ENCODE measurements at regions not wholly inside any gene's neighbourhood (a gene's known extent, or its start where the extent isn't known, plus 50 kb on each side); places are given as distances from the start of the nearest gene placed in this dataset.

DNA sequence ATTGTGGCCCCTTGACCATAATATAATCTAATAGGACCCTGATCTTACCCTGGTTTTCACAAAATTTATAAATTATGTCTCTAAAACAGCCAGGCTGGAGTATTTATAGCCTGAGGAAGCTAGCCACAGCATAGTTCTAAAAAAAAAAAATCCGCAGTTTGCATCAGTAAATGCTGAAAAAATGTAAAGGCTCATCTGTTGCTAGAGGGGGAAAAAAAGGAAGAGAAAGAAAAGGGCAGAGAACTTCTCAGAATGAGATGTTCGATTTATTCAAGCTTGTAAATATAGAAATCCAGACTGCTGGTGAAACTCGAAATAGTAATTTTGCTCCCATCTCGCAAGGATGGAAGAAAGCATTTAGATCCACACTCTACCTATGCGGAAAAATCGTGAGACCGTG, 467.5 kb downstream of the NTRK2 start:
- no peaks in the 10 kb centered on the region for H3K36me3 ChIP-seq
- H3K9me3 ChIP-seq = peaks cover 0 to 15% (median 6%) of the 10 kb centered on the region in 8 donors
- no peak overlapping the region for H3K27ac ChIP-seq
- DNase-seq = no peak
- WGBS, 5 donors = 81 to 87% (median 84%) methylated on average over 7 of the region's 7 CpGs
- TF ChIP-seq POLR2A (IDR thresholded peaks at IDR 0.05) (no peak), POLR2AphosphoS5 (IDR thresholded peaks at IDR 0.05) (no peak)
- TF ChIP-seq, protein P1, sequence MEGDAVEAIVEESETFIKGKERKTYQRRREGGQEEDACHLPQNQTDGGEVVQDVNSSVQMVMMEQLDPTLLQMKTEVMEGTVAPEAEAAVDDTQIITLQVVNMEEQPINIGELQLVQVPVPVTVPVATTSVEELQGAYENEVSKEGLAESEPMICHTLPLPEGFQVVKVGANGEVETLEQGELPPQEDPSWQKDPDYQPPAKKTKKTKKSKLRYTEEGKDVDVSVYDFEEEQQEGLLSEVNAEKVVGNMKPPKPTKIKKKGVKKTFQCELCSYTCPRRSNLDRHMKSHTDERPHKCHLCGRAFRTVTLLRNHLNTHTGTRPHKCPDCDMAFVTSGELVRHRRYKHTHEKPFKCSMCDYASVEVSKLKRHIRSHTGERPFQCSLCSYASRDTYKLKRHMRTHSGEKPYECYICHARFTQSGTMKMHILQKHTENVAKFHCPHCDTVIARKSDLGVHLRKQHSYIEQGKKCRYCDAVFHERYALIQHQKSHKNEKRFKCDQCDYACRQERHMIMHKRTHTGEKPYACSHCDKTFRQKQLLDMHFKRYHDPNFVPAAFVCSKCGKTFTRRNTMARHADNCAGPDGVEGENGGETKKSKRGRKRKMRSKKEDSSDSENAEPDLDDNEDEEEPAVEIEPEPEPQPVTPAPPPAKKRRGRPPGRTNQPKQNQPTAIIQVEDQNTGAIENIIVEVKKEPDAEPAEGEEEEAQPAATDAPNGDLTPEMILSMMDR (IDR thresholded peaks at IDR 0.05 in 8 of 11, conservative IDR thresholded peaks at IDR 0.05 in 3 of 11) = no peak
- no peaks in the 10 kb centered on the region for H3K4me1 ChIP-seq
- intact Hi-C loops (cut with DNase I; ENCODE audit: low total_unique reads) = no loop called here
- no peak overlapping the region for H3K4me3 ChIP-seq
- H3K27me3 ChIP-seq (replicated peaks in 1 of 7) = no peaks in the 10 kb centered on the region

- no peak overlapping the region for H3K4me3 ChIP-seq
- H3K27ac ChIP-seq = no peak overlapping the region
- DNase-seq = no peak
- no peaks in the 10 kb centered on the region for H3K27me3 ChIP-seq (replicated peaks in 1 of 7)
- H3K36me3 ChIP-seq = no peaks in the 10 kb centered on the region
- TF ChIP-seq, protein P1 (IDR thresholded peaks at IDR 0.05 in 8 of 11, conservative IDR thresholded peaks at IDR 0.05 in 3 of 11) = no peak
- TF ChIP-seq POLR2AphosphoS5 (IDR thresholded peaks at IDR 0.05) = no peak
- TF ChIP-seq POLR2A (IDR thresholded peaks at IDR 0.05) = no peak
- no peaks in the 10 kb centered on the region for H3K4me1 ChIP-seq
- intact Hi-C loops (cut with DNase I; ENCODE audit: low total_unique reads) = no loop called here
- H3K9me3 ChIP-seq = peaks cover 0 to 15% (median 7%) of the 10 kb centered on the region in 8 donors
Measured at GRCh38 chr9:85136507-85136906, 467.0 kb downstream of the NTRK2 start.

DNA sequence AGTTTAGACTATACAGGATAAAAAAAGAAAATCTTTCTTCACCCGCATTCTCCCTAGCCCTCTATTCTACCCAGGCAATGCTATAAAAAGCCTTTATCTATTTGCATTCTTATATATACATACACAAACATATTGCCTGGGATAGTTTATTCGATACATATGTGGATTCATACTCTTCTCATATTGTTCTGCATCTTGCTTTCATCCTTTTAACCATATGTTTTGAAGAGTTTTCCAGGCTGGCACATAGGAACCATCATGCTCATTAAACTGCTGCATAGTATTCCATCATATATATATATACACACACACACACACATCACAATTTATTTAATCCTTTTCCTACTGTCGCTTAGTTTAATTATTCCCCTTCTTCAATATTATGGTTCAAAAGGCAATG, 461.2 kb downstream of the NTRK2 start:
- Histone ChIP-seq H3K27me3 (replicated peaks in 1 of 7) (no peaks in the 10 kb centered on the region), H3K4me1 (no peaks in the 10 kb centered on the region), H3K27ac (no peak overlapping the region), H3K9me3 (peaks cover 0 to 16% (median 7%) of the 10 kb centered on the region in 8 donors), H3K4me3 (no peak overlapping the region), H3K36me3 (no peaks in the 10 kb centered on the region)
- intact Hi-C loops (cut with DNase I; ENCODE audit: low total_unique reads) = no loop called here
- TF ChIP-seq POLR2AphosphoS5 (IDR thresholded peaks at IDR 0.05) (no peak), POLR2A (IDR thresholded peaks at IDR 0.05) (no peak)
- TF ChIP-seq, protein P1 (IDR thresholded peaks at IDR 0.05 in 8 of 11, conservative IDR thresholded peaks at IDR 0.05 in 3 of 11) = no peak
- no peak for DNase-seq
- WGBS, 5 donors = 90 to 94% (median 93%) methylated on average over 3 of the region's 3 CpGs

DNA sequence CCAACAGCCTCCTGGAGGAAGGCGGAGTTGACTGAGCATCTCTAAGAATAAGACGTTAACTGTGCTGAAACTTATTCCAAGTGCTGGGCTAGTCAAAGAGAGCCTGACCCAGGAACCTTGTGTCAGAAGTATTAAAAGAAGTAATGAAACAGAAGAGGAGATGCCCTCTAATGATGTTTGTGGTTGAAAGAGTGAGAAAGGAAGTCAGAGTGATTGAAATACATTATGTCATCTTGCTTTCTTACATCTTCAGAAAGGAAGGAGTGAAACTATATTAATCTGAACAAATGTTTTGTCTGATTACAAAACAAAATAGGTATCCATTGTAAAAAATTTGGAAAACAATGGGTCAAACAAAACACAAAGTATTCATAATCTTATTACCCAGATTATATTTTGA, 460.7 kb downstream of the NTRK2 start:
- intact Hi-C loops (cut with DNase I; ENCODE audit: low total_unique reads) = no loop called here
- no peak for DNase-seq
- TF ChIP-seq POLR2A (IDR thresholded peaks at IDR 0.05) = no peak
- TF ChIP-seq, protein P1 (IDR thresholded peaks at IDR 0.05 in 8 of 11, conservative IDR thresholded peaks at IDR 0.05 in 3 of 11) = no peak
- no peak for TF ChIP-seq POLR2AphosphoS5 (IDR thresholded peaks at IDR 0.05)
- Histone ChIP-seq H3K27me3 (replicated peaks in 1 of 7) (no peaks in the 10 kb centered on the region), H3K4me3 (no peak overlapping the region), H3K9me3 (peaks cover 0 to 15% (median 7%) of the 10 kb centered on the region in 8 donors), H3K27ac (no peak overlapping the region), H3K4me1 (no peaks in the 10 kb centered on the region), H3K36me3 (no peaks in the 10 kb centered on the region)
- WGBS, 5 donors = 69 to 91% (median 85%) methylated on average over 2 of the region's 2 CpGs

All from spleen (tissue), 11 donors.